Mesenchymal stem cell (in vitro differentiated cells and primary cell): ENCODE measurements at regions not wholly inside any gene's neighbourhood (a gene's known extent, or its start where the extent isn't known, plus 50 kb on each side); places are given as distances from the start of the nearest gene placed in this dataset.

Experiments
- DNase-seq: peaks from one replicate; pipeline ENCODE4 v3.0.0-alpha.2; 2013
- H2AFZ ChIP-seq: one replicate; pipeline ENCODE4 v1.6.1; 2013; ENCODE audit warnings: low read depth, mild to moderate bottlenecking, control low read depth, inconsistent platforms, low read length, moderate library complexity
- H2AK5ac ChIP-seq: 2 replicates; pipeline ENCODE4 v1.6.1; 2013; ENCODE audit warnings: low read length, moderate library complexity, mild to moderate bottlenecking, inconsistent platforms; ENCODE audit not compliant: severe bottlenecking
- H2BK120ac ChIP-seq: one replicate; pipeline ENCODE4 v1.6.1; 2013; ENCODE audit warnings: low read depth, mild to moderate bottlenecking, inconsistent platforms, low read length, moderate library complexity
- H2BK12ac ChIP-seq, 2 experiments: one replicate each; pipeline ENCODE4 v1.6.1; 2013; ENCODE audit warnings: inconsistent platforms in 2 of 2, low read length in 2 of 2, mild to moderate bottlenecking in 2 of 2, moderate library complexity in 2 of 2, control low read depth in 1 of 2
- H2BK15ac ChIP-seq: one replicate; pipeline ENCODE4 v1.6.1; 2013; ENCODE audit warnings: mild to moderate bottlenecking, low read depth, inconsistent platforms; ENCODE audit not compliant: poor library complexity, severe bottlenecking
- H2BK5ac ChIP-seq: 2 replicates; pipeline ENCODE4 v1.6.1; 2013; ENCODE audit warnings: low read depth, mild to moderate bottlenecking, low read length, control low read depth, inconsistent platforms; ENCODE audit not compliant: poor library complexity, severe bottlenecking
- H3K14ac ChIP-seq, 2 experiments: one replicate each; pipeline ENCODE4 v1.6.1; 2013; ENCODE audit warnings: inconsistent platforms in 2 of 2, low read length in 2 of 2, control low read depth in 1 of 2, mild to moderate bottlenecking in 1 of 2, moderate library complexity in 1 of 2
- H3K18ac ChIP-seq, 2 experiments: one replicate each; pipeline ENCODE4 v1.6.1; 2013; ENCODE audit warnings: inconsistent platforms in 2 of 2, low read length in 2 of 2, control low read depth in 1 of 2, low read depth in 1 of 2, mild to moderate bottlenecking in 1 of 2
- H3K23ac ChIP-seq, 2 experiments: one replicate each; pipeline ENCODE4 v1.6.1; 2013; ENCODE audit warnings: inconsistent platforms in 2 of 2, low read length in 2 of 2, mild to moderate bottlenecking in 2 of 2, moderate library complexity in 2 of 2, control low read depth in 1 of 2
- H3K27ac ChIP-seq: 2 replicates; pipeline ENCODE4 v1.5.1; 2013; ENCODE audit warnings: mild to moderate bottlenecking, moderate library complexity, low read length, control low read depth, inconsistent platforms; ENCODE audit not compliant: poor library complexity, severe bottlenecking
- H3K27me3 ChIP-seq, 2 experiments: 2 replicates each; pipeline versions ENCODE4 v1.6.1 to v1.7.0; 2013; ENCODE audit warnings: low read length in 2 of 2, mild to moderate bottlenecking in 2 of 2, moderate library complexity in 2 of 2, control low read depth in 1 of 2, inconsistent platforms in 1 of 2; ENCODE audit not compliant: control insufficient read depth in 1 of 2, insufficient read depth in 1 of 2
- H3K36me3 ChIP-seq, 2 experiments: 2 replicates each; pipeline versions ENCODE4 v1.6.1 to v1.7.0; 2013; ENCODE audit warnings: low read length in 2 of 2, control low read depth in 1 of 2, inconsistent platforms in 1 of 2, low read depth in 1 of 2, mild to moderate bottlenecking in 1 of 2; ENCODE audit not compliant: insufficient read depth in 2 of 2, control insufficient read depth in 1 of 2
- H3K4ac ChIP-seq, 2 experiments: one replicate each; pipeline ENCODE4 v1.6.1; 2013; ENCODE audit warnings: inconsistent platforms in 2 of 2, low read length in 2 of 2, mild to moderate bottlenecking in 2 of 2, moderate library complexity in 2 of 2, control low read depth in 1 of 2, low read depth in 1 of 2
- H3K4me1 ChIP-seq: 2 replicates; pipeline ENCODE4 v1.6.1; 2013; ENCODE audit warnings: low read depth, low read length, control low read depth; ENCODE audit not compliant: control insufficient read depth, insufficient read depth
- H3K4me2 ChIP-seq: 2 replicates; pipeline ENCODE4 v1.6.1; 2013; ENCODE audit warnings: low read length, mild to moderate bottlenecking, inconsistent platforms; ENCODE audit not compliant: poor library complexity, severe bottlenecking
- H3K4me3 ChIP-seq, 2 experiments: 2 replicates each; pipeline versions ENCODE4 v1.5.1 to v1.7.0; 2013; ENCODE audit warnings: low read length in 2 of 2, mild to moderate bottlenecking in 2 of 2, control low read depth in 1 of 2, low read depth in 1 of 2; ENCODE audit not compliant: insufficient read depth in 1 of 2
- H3K79me1 ChIP-seq: replicated peaks from 2 replicates; pipeline ENCODE4 v1.6.1; 2013; ENCODE audit warnings: mild to moderate bottlenecking, control low read depth, low read length, inconsistent platforms; ENCODE audit not compliant: poor library complexity, severe bottlenecking
- H3K9ac ChIP-seq: 2 replicates; pipeline ENCODE4 v1.7.0; 2013; ENCODE audit warnings: mild to moderate bottlenecking, low read length, moderate library complexity
- H3K9me3 ChIP-seq: 2 replicates; pipeline ENCODE4 v1.7.0; 2013; ENCODE audit warnings: mild to moderate bottlenecking, low read length; ENCODE audit not compliant: control insufficient read depth
- H4K8ac ChIP-seq: one replicate; pipeline ENCODE4 v1.6.1; 2013; ENCODE audit warnings: inconsistent platforms, mild to moderate bottlenecking, low read length, moderate library complexity
- H4K91ac ChIP-seq: one replicate; pipeline ENCODE4 v1.6.1; 2013; ENCODE audit warnings: mild to moderate bottlenecking, low read length, inconsistent platforms
- WGBS: methylation state at CpG from one replicate; pipeline ENCODE4 v1.1.7; 2013; ENCODE audit warnings: mixed read lengths; 5-methylcytosine and 5-hydroxymethylcytosine counted together

- no peak for DNase-seq
- Histone ChIP-seq H3K4me1 (no peaks in the 10 kb centered on the region), H3K27me3 (no peaks in the 10 kb centered on the region), H2BK12ac (no peak overlapping the region), H3K79me1 (no peaks in the 10 kb centered on the region), H2BK5ac (no peak overlapping the region), H3K4ac (no peak overlapping the region), H3K9me3 (no peaks in the 10 kb centered on the region), H3K4me3 (no peak overlapping the region), H2BK15ac (no peak overlapping the region), H3K27ac (no peak overlapping the region), H2AFZ (no peak overlapping the region), H2BK120ac (no peak overlapping the region), H3K23ac (no peak overlapping the region), H3K9ac (no peak overlapping the region), H3K18ac (no peak overlapping the region), H4K8ac (no peak overlapping the region), H2AK5ac (no peak overlapping the region), H4K91ac (no peak overlapping the region), H3K36me3 (no peaks in the 10 kb centered on the region), H3K14ac (no peak overlapping the region), H3K4me2 (no peak overlapping the region)
- 83% methylated on average over 5 of the region's 5 CpGs for WGBS
Measured at GRCh38 chr5:82806513-82806912, 270.7 kb downstream of the TMEM167A start.

- H2BK15ac ChIP-seq = no peak overlapping the region
- no peak overlapping the region for H2BK5ac ChIP-seq
- H3K9ac ChIP-seq = no peak overlapping the region
- no peak overlapping the region for H3K18ac ChIP-seq
- H3K23ac ChIP-seq = no peak overlapping the region
- no peak overlapping the region for H3K27ac ChIP-seq
- H3K4me1 ChIP-seq = no peaks in the 10 kb centered on the region
- H3K14ac ChIP-seq = no peak overlapping the region
- H3K79me1 ChIP-seq = no peaks in the 10 kb centered on the region
- no peaks in the 10 kb centered on the region for H3K27me3 ChIP-seq
- no peak overlapping the region for H2AFZ ChIP-seq
- H4K8ac ChIP-seq = no peak overlapping the region
- WGBS = 100% methylated on average over 3 of the region's 3 CpGs
- no peaks in the 10 kb centered on the region for H3K36me3 ChIP-seq
- H3K4ac ChIP-seq = no peak overlapping the region
- no peak for DNase-seq
- H2AK5ac ChIP-seq = no peak overlapping the region
- H2BK120ac ChIP-seq = no peak overlapping the region
- no peaks in the 10 kb centered on the region for H3K9me3 ChIP-seq
- no peak overlapping the region for H3K4me3 ChIP-seq
- no peak overlapping the region for H2BK12ac ChIP-seq
- H4K91ac ChIP-seq = no peak overlapping the region
- no peak overlapping the region for H3K4me2 ChIP-seq
Measured at GRCh38 chr5:82804155-82804690, 273.0 kb downstream of the TMEM167A start.

- H3K14ac ChIP-seq = no peak overlapping the region
- 48% methylated on average over 1 of the region's 3 CpGs for WGBS
- no peaks in the 10 kb centered on the region for H3K9me3 ChIP-seq
- no peak overlapping the region for H2AK5ac ChIP-seq
- no peaks in the 10 kb centered on the region for H3K4me1 ChIP-seq
- no peak overlapping the region for H3K4ac ChIP-seq
- no peak overlapping the region for H2BK12ac ChIP-seq
- no peak overlapping the region for H3K23ac ChIP-seq
- no peaks in the 10 kb centered on the region for H3K36me3 ChIP-seq
- H4K91ac ChIP-seq = no peak overlapping the region
- H3K9ac ChIP-seq = no peak overlapping the region
- no peak overlapping the region for H3K4me3 ChIP-seq
- H4K8ac ChIP-seq = no peak overlapping the region
- H3K18ac ChIP-seq = no peak overlapping the region
- no peak overlapping the region for H2AFZ ChIP-seq
- no peak overlapping the region for H3K4me2 ChIP-seq
- no peak for DNase-seq
- H2BK5ac ChIP-seq = no peak overlapping the region
- no peak overlapping the region for H3K27ac ChIP-seq
- no peak overlapping the region for H2BK15ac ChIP-seq
- no peak overlapping the region for H2BK120ac ChIP-seq
- no peaks in the 10 kb centered on the region for H3K79me1 ChIP-seq
- no peaks in the 10 kb centered on the region for H3K27me3 ChIP-seq
Measured at GRCh38 chr5:82802954-82803353, 274.2 kb downstream of the TMEM167A start.

- H3K23ac ChIP-seq = no peak overlapping the region
- no peak overlapping the region for H3K14ac ChIP-seq
- no peaks in the 10 kb centered on the region for H3K79me1 ChIP-seq
- no peak overlapping the region for H3K18ac ChIP-seq
- DNase-seq = no peak
- H3K4me1 ChIP-seq = no peaks in the 10 kb centered on the region
- no peak overlapping the region for H3K9ac ChIP-seq
- H2AK5ac ChIP-seq = no peak overlapping the region
- WGBS = no CpG with 5 or more reads among the region's 1 CpG
- H3K27me3 ChIP-seq = no peaks in the 10 kb centered on the region
- no peaks in the 10 kb centered on the region for H3K9me3 ChIP-seq
- H2BK120ac ChIP-seq = no peak overlapping the region
- no peaks in the 10 kb centered on the region for H3K36me3 ChIP-seq
- no peak overlapping the region for H3K4me3 ChIP-seq
- no peak overlapping the region for H4K91ac ChIP-seq
- no peak overlapping the region for H3K4ac ChIP-seq
- no peak overlapping the region for H4K8ac ChIP-seq
- no peak overlapping the region for H2BK15ac ChIP-seq
- no peak overlapping the region for H2BK12ac ChIP-seq
- no peak overlapping the region for H3K27ac ChIP-seq
- H2AFZ ChIP-seq = no peak overlapping the region
- H2BK5ac ChIP-seq = no peak overlapping the region
- no peak overlapping the region for H3K4me2 ChIP-seq
Measured at GRCh38 chr5:82800826-82801225, 276.4 kb downstream of the TMEM167A start.
